ENCODE measurements at regions not wholly inside any gene's neighbourhood (a gene's known extent, or its start where the extent isn't known, plus 50 kb on each side); places are given as distances from the start of the nearest gene placed in this dataset.
"Not testable (repeated sequence)": the region's sequence is repeated elsewhere in the genome, so short reads cannot be mapped to it uniquely, and the experiment has no call there.

DNA sequence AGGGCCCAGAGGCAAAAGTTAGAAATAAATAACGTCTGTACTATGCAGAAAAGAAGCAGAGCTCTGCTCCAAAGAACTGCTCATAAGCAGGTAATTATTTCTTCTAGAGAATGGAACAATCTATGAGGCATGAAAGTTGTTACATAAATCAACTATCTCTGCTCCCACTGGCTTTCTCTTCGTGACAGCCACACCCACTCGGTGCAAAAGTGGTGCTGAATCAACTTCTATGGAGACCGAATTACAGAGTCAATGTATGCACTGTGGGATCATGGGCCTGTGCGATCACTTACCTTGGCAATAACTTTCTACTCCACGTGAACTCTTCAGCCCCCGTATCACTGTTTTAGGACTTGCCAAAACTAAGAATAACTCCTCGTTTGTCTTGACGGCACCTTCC, 99.4 kb upstream of the ATXN3L start:
- no peak overlapping the region for H3K4me3 ChIP-seq (ENCODE audit: low read depth, low read length)
- TF ChIP-seq CTCF (IDR thresholded peaks at IDR 0.05; ENCODE audit: insufficient read depth, low read depth, low read length) = no peak
- no peak for DNase-seq (ENCODE audit: low read depth)

DNA sequence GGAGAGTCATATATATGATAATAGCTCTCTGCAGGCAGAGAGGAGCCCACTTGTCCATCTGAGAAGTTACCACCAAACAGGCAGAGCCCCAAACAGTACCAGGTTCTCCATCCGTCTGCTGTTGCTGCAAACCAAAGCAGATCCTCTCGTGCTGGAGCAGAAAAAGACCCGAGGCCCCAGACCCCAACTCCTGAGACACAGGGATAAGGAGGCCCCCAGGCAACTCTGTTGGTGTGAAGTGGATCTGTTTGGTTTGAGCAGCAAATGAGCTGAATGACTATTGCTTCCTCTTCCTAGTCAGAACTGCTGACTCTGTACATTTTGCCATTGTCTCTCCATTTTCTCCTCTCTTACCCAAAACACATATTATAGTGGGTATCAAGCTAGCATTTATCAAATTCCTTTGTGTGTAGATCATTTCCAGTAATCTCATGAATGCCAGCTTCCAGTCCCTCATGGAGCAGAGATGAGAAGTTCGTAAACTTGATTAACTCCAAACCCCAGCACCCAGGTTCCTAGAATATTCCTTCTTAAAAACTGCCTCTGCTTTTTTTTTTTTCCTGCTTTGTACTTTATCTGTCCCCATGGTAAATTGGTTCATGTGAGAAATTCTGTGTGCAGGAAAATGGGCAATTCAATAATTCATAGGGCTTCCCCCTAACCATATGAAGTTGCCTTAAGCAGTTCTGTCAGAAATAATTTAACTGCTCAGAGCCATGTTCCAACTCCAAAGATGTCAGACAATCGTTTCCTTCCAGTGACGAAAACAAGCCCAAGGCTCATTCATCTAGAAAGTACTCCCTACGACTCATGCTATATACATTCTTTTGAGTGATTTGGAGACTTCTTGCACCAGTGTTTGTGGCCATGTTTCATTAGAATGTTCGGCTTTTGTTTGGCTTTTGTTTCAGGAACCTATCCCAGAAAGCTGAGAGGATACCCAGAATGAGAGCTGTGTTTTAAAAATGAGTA, 98.6 kb upstream of the ATXN3L start:
- no peak for TF ChIP-seq CTCF (IDR thresholded peaks at IDR 0.05; ENCODE audit: insufficient read depth, low read depth, low read length)
- H3K4me3 ChIP-seq (ENCODE audit: low read depth, low read length) = no peak overlapping the region
- DNase-seq (ENCODE audit: low read depth) = no peak

DNA sequence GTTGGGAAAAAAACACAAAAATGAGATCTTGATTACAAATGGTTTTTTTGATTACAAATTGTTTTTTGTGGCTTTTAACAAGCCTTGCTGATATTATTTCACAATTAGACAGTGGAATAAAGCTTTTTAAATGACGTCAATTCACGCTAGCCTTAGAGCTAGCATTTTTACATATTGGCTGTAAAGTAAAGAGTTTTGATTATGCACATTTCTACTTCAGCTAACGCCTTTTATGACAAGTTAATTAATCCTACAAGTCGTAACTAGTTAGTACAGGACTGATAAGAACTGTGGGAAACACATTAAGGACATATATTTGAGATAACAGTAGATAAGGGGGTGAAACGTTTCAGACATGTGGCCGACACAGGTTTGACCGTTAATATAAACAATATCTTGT, 95.7 kb upstream of the ATXN3L start:
- H3K4me3 ChIP-seq (ENCODE audit: low read depth, low read length) = no peak overlapping the region
- peak; percentile 90 for DNase-seq (ENCODE audit: low read depth)
- no peak for TF ChIP-seq CTCF (IDR thresholded peaks at IDR 0.05; ENCODE audit: insufficient read depth, low read depth, low read length)

DNA sequence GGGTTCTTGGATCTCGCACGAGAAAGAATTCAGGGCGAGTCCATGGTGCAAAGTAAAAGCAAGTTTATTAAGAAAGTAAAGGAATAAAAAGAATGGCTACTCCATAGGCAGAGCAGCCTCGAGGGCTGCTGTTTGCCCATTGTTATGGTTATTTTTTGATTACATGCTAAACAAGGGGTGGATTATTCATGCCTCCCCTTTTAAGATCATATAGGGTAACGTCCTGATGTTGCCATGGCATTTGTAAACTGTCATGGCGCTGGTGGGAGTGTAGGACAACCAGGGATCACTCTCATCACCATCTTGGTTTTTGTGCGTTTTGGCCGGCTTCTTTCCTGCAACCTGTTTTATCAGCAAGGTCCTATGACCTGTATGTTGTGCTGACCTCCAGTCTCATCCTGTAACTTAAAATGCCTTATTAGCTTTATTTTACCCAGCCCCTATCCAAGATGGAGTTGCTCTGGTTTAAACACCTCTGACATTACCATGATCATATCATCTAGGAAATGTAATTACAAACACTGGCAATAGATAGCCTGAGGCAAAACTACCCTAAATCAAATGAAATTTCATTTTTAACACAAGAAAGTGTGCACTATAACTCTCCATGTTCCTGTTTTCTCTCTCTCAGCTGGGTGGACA, 94.3 kb upstream of the ATXN3L start:
- H3K4me3 ChIP-seq (ENCODE audit: low read depth, low read length) = no peak overlapping the region
- no peak for TF ChIP-seq CTCF (IDR thresholded peaks at IDR 0.05; ENCODE audit: insufficient read depth, low read depth, low read length)
- no peak for DNase-seq (ENCODE audit: low read depth)

DNA sequence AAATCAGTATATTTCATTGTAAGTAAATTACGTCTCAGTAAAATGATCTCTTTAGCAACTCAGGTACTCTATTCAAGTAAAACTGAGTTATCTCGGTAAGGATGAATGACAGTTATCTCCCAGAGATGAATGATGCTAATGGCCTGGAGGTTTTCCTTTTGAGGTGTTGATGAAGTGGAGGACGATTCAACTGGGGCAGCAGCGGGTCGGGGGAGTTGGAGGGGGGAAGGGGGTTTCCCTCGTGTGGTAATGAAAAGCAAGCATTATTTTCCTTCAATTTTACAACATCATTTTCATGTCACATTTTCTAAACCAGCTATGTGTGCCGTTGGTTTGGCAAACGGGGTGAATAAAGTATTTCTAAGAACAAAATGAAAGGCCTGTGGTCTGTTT, 92.4 kb upstream of the ATXN3L start:
- no peak overlapping the region for H3K4me3 ChIP-seq (ENCODE audit: low read depth, low read length)
- no peak for TF ChIP-seq CTCF (IDR thresholded peaks at IDR 0.05; ENCODE audit: insufficient read depth, low read depth, low read length)
- no peak for DNase-seq (ENCODE audit: low read depth)

- no peak for DNase-seq (ENCODE audit: low read depth)
- TF ChIP-seq CTCF (IDR thresholded peaks at IDR 0.05; ENCODE audit: insufficient read depth, low read depth, low read length) = no peak
- H3K4me3 ChIP-seq (ENCODE audit: low read depth, low read length) = no peak overlapping the region
Measured at GRCh38 chrX:13411496-13412207, 91.8 kb upstream of the ATXN3L start.

DNA sequence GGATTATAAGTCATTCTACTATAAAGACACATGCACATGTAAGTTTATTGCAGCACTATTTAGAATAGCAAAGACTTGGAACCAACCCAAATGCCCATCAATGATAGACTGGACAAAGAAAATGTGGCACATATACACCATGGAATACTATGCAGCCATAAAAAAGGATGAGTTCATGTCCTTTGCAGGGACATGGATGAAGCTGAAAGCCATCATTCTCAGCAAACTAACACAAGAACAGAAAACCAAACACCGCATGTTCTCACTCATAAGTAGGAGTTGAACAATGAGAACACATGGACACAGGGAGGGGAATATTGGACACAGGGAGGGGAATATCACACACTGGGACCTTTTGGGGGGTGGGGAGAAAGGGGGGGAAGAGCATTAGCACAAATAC, 88.7 kb upstream of the ATXN3L start:
- H3K4me3 ChIP-seq (ENCODE audit: low read depth, low read length); DNase-seq (ENCODE audit: low read depth): not testable (repeated sequence)

DNA sequence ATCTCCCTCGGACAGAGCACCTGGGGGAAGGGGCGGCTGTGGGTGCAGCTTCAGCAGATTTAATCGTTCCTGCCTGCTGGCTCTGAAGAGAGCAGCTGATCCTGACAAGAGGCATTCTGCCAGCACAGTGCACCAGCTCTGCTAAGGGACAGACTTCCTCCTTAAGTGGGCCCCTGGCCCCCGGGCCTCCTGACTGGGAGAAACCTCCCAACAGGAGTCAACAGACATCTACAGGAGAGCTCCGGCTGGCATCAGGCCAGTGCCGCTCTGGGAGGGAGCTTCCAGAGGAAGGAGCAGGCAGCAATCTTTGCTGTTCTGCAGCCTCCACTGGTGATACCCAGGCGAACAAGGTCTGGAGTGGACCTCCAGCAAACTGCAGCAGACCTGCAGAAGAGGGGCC, 84.9 kb upstream of the ATXN3L start:
- not testable (repeated sequence) for H3K4me3 ChIP-seq (ENCODE audit: low read depth, low read length)

More for the DNA sequence above, 84.9 kb upstream of the ATXN3L start:
- not testable (repeated sequence) for DNase-seq (ENCODE audit: low read depth)

Measured in fibroblast of villous mesenchyme (primary cell).